GM21723 (cell line): ENCODE measurements at regions not wholly inside any gene's neighbourhood (a gene's known extent, or its start where the extent isn't known, plus 50 kb on each side); places are given as distances from the start of the nearest gene placed in this dataset.
"Not testable (repeated sequence)": the region's sequence is repeated elsewhere in the genome, so short reads cannot be mapped to it uniquely, and the experiment has no call there.

Experiments
- ATAC-seq: cut with Tn5 transposase; IDR thresholded peaks from one replicate; pipeline ENCODE4 v1.9.1; 2021; ENCODE audit warnings: mild to moderate bottlenecking, moderate library complexity; ENCODE audit not compliant: unreplicated experiment

- no peak for ATAC-seq
Measured at GRCh38 chr4:101421386-101421785, 74.1 kb upstream of the PPP3CA start.

DNA sequence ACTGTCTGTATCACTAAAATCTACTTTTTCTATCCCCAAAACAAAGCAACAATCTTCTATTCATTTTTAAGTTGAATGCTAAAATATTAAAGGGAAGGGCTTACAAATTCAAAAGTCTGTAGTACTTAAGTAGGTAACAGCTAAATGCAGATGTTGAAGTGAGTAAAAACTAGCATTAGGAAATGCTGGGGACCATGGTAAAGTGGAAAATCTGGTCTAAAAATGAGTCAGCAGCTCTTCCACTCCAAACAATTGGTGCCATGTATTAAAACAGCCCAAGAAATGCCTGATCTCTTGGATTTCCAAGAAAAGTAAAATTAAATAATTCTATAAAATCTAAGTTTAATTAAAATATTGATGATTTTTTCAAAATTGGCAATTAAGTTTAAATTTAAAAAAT lies 73.3 kb upstream of the PPP3CA start:
- no peak for ATAC-seq

DNA sequence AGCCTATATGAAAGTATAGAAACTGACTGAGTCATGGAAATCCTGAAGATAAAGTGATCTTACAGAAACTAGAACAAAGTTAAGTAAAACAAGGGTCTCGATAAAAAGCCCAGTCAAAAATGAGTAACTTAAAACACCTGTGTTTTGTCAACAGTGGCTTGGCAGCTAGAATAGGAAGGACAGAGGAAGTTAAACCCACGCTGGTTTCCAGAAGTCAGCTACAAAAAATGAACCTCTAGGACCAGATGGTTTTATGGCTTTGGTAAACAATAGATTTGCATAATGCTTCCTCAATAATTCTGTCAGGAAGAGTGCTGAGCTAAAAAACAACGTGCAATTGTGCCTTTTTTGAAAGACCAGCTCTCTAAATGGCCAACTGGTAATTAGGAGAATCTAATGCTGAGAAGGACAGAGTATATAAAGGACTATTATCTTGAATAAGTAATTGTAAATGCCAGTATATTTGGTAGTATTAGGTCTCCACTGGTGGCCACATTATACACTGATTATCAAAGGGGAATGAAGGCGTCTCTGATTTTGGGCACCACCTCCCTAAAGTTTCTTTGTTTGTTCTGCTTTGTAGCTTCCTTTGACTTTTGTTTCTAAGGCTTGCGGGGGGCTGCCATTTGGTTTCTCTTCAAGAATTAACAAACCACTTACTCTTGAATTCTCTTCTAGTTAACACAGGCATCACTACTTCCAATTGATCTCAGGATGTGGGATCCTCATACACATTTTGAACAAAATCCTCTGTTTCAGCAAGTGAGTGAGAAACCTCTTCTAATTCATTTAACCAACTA lies 72.2 kb upstream of the PPP3CA start:
- peak; percentile 76 for ATAC-seq

DNA sequence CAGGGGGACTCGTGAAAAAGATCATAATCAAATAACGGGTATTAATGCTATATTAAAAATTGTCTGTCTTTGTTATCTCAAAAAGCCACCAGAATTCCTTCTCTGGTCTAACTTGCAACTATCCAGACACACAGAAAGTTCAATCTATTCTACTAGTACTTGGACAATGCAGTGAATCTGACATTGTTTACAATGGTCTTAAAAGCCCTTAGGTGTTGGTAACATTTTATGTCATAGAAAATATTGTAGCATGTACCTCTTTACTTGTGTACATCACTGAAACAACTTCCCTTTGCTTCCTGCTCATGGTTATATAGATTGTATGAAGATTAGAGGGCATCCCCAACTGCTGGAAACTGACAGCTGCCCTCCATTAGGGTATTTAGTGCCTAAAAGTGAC lies 71.1 kb upstream of the PPP3CA start:
- ATAC-seq: no peak

DNA sequence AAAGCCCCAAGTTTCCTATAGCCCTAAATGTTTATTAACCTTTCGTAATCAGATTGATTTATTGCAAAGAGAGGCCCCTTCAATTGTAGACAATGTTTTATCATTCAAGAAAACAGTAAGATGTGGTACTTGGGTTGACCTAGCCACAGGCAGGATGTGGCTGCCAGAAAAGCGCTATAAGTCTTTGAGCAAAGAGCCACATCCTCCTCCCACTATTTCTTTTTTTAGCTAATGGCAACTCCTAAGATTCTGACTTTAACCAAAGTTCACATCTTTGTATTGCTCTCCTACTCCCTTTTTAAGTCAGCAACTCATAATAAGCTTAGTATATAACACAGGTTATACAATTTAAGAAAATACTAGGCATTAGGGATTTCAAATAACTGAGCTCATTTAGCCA lies 70.7 kb upstream of the PPP3CA start:
- peak; percentile 82 for ATAC-seq

DNA sequence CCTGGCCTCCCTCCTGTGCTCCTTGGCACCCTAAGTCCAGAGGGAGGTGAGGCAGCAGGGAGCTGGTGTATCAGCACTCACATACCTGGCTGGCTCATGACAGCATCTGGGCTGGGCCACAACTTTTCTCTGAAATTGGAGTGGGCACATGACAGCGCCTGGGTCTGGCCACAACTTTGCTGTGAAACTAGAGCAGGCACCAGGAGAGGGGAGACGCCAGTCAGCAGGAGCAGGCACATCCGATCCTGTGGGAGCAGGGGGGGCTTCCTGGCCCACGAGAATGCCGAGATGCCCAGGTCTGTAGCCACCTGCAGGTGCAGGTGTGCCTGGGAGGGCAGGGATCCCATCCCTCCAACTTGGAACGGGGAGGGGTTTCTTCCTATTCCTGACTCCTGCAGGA lies 69.7 kb upstream of the PPP3CA start:
- ATAC-seq: no peak

DNA sequence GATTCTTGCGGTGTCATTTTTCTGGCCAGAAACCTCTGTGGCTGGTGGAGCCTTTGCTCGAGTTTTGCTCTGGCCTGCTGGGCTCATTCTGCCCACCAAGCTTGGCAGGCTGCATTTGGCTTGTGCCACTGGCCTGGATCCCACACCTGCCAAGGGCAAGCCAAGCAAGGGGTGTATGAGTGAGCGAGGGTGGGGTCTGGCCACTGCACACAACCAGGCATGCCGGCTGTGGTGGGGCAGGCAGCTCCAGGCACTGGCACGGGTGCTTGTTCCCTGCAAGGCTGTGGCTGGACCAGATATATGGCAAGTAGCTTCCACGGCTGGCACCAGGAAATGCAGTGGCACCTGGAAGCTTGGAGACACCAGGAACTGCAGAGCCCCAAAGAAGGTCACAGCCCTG lies 68.6 kb upstream of the PPP3CA start:
- ATAC-seq: no peak

GRCh38 chr4:101414496-101414895 lies 67.2 kb upstream of the PPP3CA start:
- no peak for ATAC-seq

GRCh38 chr4:101411926-101412325 lies 64.6 kb upstream of the PPP3CA start:
- no peak for ATAC-seq

DNA sequence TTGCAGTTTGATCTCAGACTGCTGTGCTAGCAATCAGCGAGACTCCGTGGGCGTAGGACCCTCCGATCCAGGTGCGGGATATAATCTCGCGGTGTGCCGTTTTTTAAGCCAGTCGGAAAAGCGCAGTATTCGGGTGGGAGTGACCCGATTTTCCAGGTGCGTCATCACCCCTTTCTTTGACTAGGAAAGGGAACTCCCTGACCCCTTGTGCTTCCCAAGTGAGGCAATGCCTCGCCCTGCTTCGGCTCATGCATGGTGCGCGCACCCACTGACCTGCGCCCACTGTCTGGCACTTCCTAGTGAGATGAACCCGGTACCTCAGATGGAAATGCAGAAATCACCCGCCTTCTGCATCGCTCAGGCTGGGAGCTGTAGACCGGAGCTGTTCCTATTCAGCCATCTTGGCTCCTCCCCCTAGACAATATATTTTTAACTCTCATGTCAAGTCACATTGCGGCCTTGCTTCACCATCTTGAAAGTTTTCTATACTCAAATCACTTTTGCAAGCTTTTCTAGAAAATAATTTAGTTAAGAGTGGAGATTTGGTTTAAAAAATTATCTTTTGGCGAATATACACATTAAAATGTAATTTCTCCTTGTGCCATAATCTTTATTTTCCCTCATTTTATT lies 64.1 kb upstream of the PPP3CA start:
- ATAC-seq: not testable (repeated sequence)

DNA sequence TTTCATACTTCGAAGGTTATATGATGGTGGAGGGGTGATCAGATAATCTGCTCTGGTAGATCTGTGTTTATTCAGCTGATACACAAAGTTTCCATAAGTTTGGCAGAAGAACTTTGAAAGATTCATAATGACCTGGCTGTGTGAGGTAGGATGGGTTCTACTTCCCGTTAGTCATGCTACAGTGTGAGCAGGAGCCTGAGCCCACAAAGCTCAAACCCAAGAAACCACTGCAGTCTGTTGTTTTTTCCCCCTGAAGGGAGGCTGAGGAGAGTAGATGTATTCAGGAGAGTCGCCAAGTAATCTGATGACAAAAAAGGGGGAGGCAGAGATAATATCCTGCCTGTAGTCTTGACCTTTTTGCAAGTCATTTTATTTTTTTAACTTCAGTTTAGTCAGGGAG lies 52.8 kb upstream of the PPP3CA start:
- ATAC-seq: no peak

- no peak for ATAC-seq
Measured at GRCh38 chr4:101398807-101399206, 51.5 kb upstream of the PPP3CA start.
